Activated gamma-delta T cell (primary cell): ENCODE measurements at regions not wholly inside any gene's neighbourhood (a gene's known extent, or its start where the extent isn't known, plus 50 kb on each side); places are given as distances from the start of the nearest gene placed in this dataset.

Source experiments
- DNase-seq: peaks from one replicate; lab custom pipeline; 2025; lab: John Stamatoyannopoulos, UW

GRCh38 chr2:9082158-9082557 is 78.7 kb upstream of the MBOAT2 start:
- DNase-seq = no peak

GRCh38 chr2:9081750-9082149 is 78.3 kb upstream of the MBOAT2 start:
- DNase-seq = no peak

DNA sequence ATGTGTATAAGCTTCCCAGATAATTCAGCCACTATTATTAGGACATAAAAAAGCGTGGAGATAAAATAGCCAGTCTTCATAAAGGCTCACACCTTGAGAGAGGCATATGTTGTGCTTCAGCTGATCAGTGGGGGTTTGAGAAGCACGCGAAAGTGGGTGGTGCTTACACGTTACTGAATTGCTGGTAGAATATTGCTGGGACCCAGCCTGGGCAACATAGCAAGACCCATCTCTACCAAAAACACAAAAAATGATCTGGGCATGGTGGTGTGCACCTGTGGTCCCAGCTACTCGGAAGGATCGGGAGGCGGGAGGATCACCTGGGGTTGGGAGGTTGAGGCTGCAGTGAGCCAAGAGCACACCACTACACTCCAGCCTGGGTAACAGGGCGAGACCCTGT is 74.9 kb upstream of the MBOAT2 start:
- no peak for DNase-seq

GRCh38 chr2:9077691-9078090 is 74.2 kb upstream of the MBOAT2 start:
- DNase-seq = no peak

GRCh38 chr2:9076755-9077154 is 73.3 kb upstream of the MBOAT2 start:
- DNase-seq = no peak

- DNase-seq = no peak
These were observed 72.7 kb upstream of the MBOAT2 start for GRCh38 chr2:9076210-9076609.

DNA sequence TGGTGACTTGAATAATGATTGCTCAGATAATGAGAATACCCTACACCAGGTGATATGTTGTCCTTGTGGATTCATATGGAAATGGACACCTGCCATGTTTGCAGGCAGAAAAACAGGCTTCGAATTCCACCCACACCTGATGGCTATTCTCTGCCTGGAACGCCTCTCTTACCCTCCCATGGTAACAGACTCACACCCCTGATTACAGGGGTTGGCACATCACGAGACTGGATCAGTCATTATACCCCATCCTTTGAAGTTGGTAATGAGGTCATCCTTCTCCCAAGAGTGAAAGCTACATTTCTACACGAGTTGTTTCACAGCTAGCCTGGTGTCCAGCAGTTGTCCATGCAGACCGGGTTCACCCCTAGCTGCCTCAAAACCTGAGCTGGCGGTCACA is 71.4 kb upstream of the MBOAT2 start:
- DNase-seq = no peak

- no peak for DNase-seq
These were observed 68.2 kb upstream of the MBOAT2 start for GRCh38 chr2:9071584-9072124.

DNA sequence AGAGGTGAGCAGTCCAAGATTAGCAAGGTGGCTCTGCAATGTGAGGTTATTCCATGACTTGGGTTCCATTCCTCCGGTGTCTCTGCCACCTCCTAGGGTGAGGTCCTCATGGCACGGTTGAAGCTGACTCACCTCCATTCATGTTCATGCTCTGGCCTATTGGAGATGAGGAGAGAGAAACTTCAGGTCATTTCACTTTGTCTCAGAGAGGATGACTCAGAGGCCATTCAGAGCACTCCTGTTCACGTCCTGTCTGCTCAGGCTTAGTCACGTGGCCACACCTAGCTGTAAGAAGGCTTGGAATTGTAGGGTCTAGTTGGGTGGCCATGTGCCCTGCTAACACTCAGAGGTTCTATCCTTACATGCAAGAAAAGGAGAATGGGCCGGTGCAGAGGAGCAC is 67.5 kb upstream of the MBOAT2 start:
- DNase-seq = no peak

GRCh38 chr2:9069543-9069942 is 66.1 kb upstream of the MBOAT2 start:
- no peak for DNase-seq

DNA sequence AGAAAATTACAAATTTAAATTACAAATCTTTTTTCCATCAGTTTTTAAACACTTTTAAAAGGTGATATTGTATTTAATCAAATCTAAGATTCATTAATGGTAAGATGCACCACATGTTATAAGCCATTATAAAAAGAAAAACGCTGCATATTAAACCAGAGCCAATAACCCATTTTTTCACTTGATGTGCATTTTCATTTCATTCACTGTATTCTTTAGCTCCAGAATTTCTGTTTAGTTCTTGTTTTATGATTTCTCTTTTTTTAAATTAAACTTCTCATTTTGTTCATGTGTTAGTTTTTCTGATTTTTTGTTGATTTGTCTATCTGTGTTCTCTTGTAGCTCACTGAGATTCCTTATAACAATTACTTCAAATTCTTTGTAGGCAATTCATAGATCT is 62.4 kb upstream of the MBOAT2 start:
- DNase-seq = no peak

DNA sequence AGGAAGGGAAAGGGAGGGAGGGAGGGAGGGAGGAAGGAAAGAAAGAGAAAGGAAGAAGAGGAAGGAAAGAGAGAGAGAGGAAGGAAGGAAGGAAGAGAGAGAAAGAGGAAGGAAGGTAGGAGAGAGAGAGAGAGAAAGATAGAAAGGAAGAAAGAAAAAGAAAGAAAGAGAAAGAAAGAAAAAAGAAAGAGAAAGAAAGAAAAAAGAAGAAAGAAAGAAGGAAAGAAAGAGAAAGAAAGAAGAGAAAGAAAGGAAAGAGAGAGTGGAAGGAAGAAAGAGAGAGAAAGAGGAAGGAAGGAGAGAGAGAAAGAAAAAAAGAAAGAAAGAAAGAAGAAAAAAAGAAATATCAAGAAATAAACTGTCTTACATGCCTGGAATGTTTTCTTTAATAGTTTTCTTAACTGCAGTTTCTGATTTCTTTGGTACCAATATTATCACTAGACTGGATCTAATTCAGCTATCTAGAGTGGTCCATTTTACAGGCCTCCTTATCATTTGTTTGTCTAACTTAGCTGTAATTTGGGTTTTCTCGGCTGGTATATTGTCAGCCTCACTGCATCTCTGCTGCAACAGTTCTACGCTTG is 59.6 kb upstream of the MBOAT2 start:
- no peak for DNase-seq

DNA sequence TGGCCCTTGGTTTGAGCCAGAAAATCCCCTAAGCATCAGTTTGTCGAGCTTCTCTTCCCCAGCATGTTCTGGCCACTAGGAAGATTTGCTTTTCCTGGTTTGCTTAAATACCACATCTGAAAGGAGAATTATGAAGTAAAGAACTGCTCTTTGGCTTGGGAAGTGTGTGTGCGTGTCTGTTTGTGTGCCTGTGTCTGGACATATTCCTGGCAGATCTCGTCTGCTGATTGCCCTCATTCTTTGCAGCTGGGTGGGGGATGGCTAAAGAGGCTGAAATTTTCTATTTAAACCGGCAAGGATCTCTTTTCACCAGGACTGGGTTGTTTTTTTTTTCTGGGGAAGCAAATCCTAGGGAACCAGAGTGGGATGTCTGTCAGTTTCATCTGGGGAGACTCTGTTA is 57.3 kb upstream of the MBOAT2 start:
- no peak for DNase-seq

DNA sequence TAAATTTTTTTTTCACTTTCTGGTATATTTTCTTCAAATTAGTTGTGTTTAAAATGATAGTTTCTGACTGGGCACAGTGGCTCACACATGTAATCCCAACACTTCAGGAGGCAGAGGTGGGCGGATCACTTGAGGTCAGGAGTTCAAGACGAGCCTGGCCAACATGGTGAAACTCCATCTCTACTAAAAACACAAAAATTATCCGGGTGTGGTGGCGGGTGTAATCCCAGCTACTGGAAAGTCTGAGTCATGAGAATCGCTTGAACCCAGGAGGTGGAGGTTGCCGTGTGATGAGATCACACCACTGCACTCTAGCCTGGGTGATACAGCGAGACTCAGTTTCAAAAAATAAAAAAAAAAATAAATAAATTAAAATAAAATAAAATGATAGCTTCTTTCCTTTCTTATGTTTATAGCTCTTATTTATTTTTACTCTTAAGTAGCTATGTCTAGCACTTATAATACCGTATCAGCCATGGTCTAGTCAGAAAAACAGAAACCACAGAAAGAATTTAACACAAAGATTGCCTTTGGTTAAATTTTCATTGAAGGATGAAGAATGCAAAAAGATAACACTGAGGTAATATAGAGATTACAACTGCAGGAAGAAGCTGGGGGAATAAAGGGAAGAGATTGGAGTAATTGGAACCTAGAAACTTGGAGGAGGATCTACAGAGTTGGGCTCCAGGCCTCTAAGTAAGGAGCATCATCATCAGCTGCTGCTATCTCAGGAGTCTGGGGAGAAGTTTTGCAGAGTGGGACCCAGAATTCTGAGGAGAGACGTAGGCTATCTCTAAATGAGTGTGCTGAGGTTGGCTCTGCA is 54.7 kb upstream of the MBOAT2 start:
- DNase-seq = no peak

GRCh38 chr2:9055471-9055870 is 52.0 kb upstream of the MBOAT2 start:
- DNase-seq = no peak

GRCh38 chr2:9053534-9053931 is 50.0 kb upstream of the MBOAT2 start:
- no peak for DNase-seq
